Mesenchymal stem cell (in vitro differentiated cells and primary cell): ENCODE measurements at regions not wholly inside any gene's neighbourhood (a gene's known extent, or its start where the extent isn't known, plus 50 kb on each side); places are given as distances from the start of the nearest gene placed in this dataset.

Source experiments
- DNase-seq: peaks from one replicate; pipeline ENCODE4 v3.0.0-alpha.2; 2013
- H2AFZ ChIP-seq: one replicate; pipeline ENCODE4 v1.6.1; 2013; ENCODE audit warnings: low read depth, mild to moderate bottlenecking, control low read depth, inconsistent platforms, low read length, moderate library complexity
- H2AK5ac ChIP-seq: 2 replicates; pipeline ENCODE4 v1.6.1; 2013; ENCODE audit warnings: low read length, moderate library complexity, mild to moderate bottlenecking, inconsistent platforms; ENCODE audit not compliant: severe bottlenecking
- H2BK120ac ChIP-seq: one replicate; pipeline ENCODE4 v1.6.1; 2013; ENCODE audit warnings: low read depth, mild to moderate bottlenecking, inconsistent platforms, low read length, moderate library complexity
- H2BK12ac ChIP-seq, 2 experiments: one replicate each; pipeline ENCODE4 v1.6.1; 2013; ENCODE audit warnings: inconsistent platforms in 2 of 2, low read length in 2 of 2, mild to moderate bottlenecking in 2 of 2, moderate library complexity in 2 of 2, control low read depth in 1 of 2
- H2BK15ac ChIP-seq: one replicate; pipeline ENCODE4 v1.6.1; 2013; ENCODE audit warnings: mild to moderate bottlenecking, low read depth, inconsistent platforms; ENCODE audit not compliant: poor library complexity, severe bottlenecking
- H2BK5ac ChIP-seq: 2 replicates; pipeline ENCODE4 v1.6.1; 2013; ENCODE audit warnings: low read depth, mild to moderate bottlenecking, low read length, control low read depth, inconsistent platforms; ENCODE audit not compliant: poor library complexity, severe bottlenecking
- H3K14ac ChIP-seq, 2 experiments: one replicate each; pipeline ENCODE4 v1.6.1; 2013; ENCODE audit warnings: inconsistent platforms in 2 of 2, low read length in 2 of 2, control low read depth in 1 of 2, mild to moderate bottlenecking in 1 of 2, moderate library complexity in 1 of 2
- H3K18ac ChIP-seq, 2 experiments: one replicate each; pipeline ENCODE4 v1.6.1; 2013; ENCODE audit warnings: inconsistent platforms in 2 of 2, low read length in 2 of 2, control low read depth in 1 of 2, low read depth in 1 of 2, mild to moderate bottlenecking in 1 of 2
- H3K23ac ChIP-seq, 2 experiments: one replicate each; pipeline ENCODE4 v1.6.1; 2013; ENCODE audit warnings: inconsistent platforms in 2 of 2, low read length in 2 of 2, mild to moderate bottlenecking in 2 of 2, moderate library complexity in 2 of 2, control low read depth in 1 of 2
- H3K27ac ChIP-seq: 2 replicates; pipeline ENCODE4 v1.5.1; 2013; ENCODE audit warnings: mild to moderate bottlenecking, moderate library complexity, low read length, control low read depth, inconsistent platforms; ENCODE audit not compliant: poor library complexity, severe bottlenecking
- H3K27me3 ChIP-seq, 2 experiments: 2 replicates each; pipeline versions ENCODE4 v1.6.1 to v1.7.0; 2013; ENCODE audit warnings: low read length in 2 of 2, mild to moderate bottlenecking in 2 of 2, moderate library complexity in 2 of 2, control low read depth in 1 of 2, inconsistent platforms in 1 of 2; ENCODE audit not compliant: control insufficient read depth in 1 of 2, insufficient read depth in 1 of 2
- H3K36me3 ChIP-seq, 2 experiments: 2 replicates each; pipeline versions ENCODE4 v1.6.1 to v1.7.0; 2013; ENCODE audit warnings: low read length in 2 of 2, control low read depth in 1 of 2, inconsistent platforms in 1 of 2, low read depth in 1 of 2, mild to moderate bottlenecking in 1 of 2; ENCODE audit not compliant: insufficient read depth in 2 of 2, control insufficient read depth in 1 of 2
- H3K4ac ChIP-seq, 2 experiments: one replicate each; pipeline ENCODE4 v1.6.1; 2013; ENCODE audit warnings: inconsistent platforms in 2 of 2, low read length in 2 of 2, mild to moderate bottlenecking in 2 of 2, moderate library complexity in 2 of 2, control low read depth in 1 of 2, low read depth in 1 of 2
- H3K4me1 ChIP-seq: 2 replicates; pipeline ENCODE4 v1.6.1; 2013; ENCODE audit warnings: low read depth, low read length, control low read depth; ENCODE audit not compliant: control insufficient read depth, insufficient read depth
- H3K4me2 ChIP-seq: 2 replicates; pipeline ENCODE4 v1.6.1; 2013; ENCODE audit warnings: low read length, mild to moderate bottlenecking, inconsistent platforms; ENCODE audit not compliant: poor library complexity, severe bottlenecking
- H3K4me3 ChIP-seq, 2 experiments: 2 replicates each; pipeline versions ENCODE4 v1.5.1 to v1.7.0; 2013; ENCODE audit warnings: low read length in 2 of 2, mild to moderate bottlenecking in 2 of 2, control low read depth in 1 of 2, low read depth in 1 of 2; ENCODE audit not compliant: insufficient read depth in 1 of 2
- H3K79me1 ChIP-seq: replicated peaks from 2 replicates; pipeline ENCODE4 v1.6.1; 2013; ENCODE audit warnings: mild to moderate bottlenecking, control low read depth, low read length, inconsistent platforms; ENCODE audit not compliant: poor library complexity, severe bottlenecking
- H3K9ac ChIP-seq: 2 replicates; pipeline ENCODE4 v1.7.0; 2013; ENCODE audit warnings: mild to moderate bottlenecking, low read length, moderate library complexity
- H3K9me3 ChIP-seq: 2 replicates; pipeline ENCODE4 v1.7.0; 2013; ENCODE audit warnings: mild to moderate bottlenecking, low read length; ENCODE audit not compliant: control insufficient read depth
- H4K8ac ChIP-seq: one replicate; pipeline ENCODE4 v1.6.1; 2013; ENCODE audit warnings: inconsistent platforms, mild to moderate bottlenecking, low read length, moderate library complexity
- H4K91ac ChIP-seq: one replicate; pipeline ENCODE4 v1.6.1; 2013; ENCODE audit warnings: mild to moderate bottlenecking, low read length, inconsistent platforms
- WGBS: methylation state at CpG from one replicate; pipeline ENCODE4 v1.1.7; 2013; ENCODE audit warnings: mixed read lengths; 5-methylcytosine and 5-hydroxymethylcytosine counted together

DNA sequence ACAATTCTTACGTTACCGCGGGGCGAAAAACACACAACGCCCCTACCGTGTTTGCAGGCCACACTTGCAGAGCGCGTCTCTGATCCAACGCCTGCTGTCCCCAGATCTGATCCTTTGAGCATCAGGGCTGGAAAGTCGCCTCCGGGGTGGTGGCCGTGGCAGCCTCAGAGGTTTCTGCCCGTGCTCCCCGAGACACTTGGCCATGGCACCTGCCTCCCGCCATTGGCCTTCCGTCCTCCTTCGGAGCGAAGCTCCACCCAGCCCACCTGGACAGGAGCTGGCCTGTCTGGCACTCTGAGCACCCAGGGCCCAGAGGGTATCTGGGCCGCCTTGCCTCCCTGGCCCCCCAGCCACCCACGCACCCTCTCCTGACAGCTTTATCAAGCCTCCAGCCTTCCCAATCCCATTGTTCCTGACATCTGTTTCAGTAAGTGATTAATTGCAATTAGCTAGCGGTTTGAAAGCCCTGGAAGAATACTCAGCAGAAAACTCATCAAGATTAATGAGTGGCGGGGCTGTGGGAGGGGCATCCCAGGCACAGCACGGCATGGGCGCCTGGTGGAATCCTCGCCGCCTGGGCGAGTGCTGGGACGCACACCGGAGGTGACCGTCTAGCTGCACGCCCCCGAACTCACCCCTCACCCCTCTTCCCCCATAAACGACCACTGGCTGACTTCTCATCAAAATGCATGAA is 181.5 kb upstream of the GSE1 start:
- Histone ChIP-seq H3K4ac (no peak overlapping the region), H2AFZ (no peak overlapping the region), H3K79me1 (peaks cover 4% of the 10 kb centered on the region), H2BK12ac (no peak overlapping the region), H3K4me1 (peaks cover 2% of the 10 kb centered on the region), H3K9ac (no peak overlapping the region), H3K23ac (no peak overlapping the region), H2AK5ac (no peak overlapping the region), H3K27ac (no peak overlapping the region), H3K4me3 (no peak overlapping the region), H4K91ac (no peak overlapping the region), H4K8ac (no peak overlapping the region), H3K9me3 (no peaks in the 10 kb centered on the region), H3K4me2 (no peak overlapping the region), H3K18ac (no peak overlapping the region), H3K27me3 (no peaks in the 10 kb centered on the region), H3K36me3 (peaks cover 0 to 10% of the 10 kb centered on the region in 2 experiments), H2BK120ac (no peak overlapping the region), H2BK15ac (no peak overlapping the region), H3K14ac (no peak overlapping the region), H2BK5ac (no peak overlapping the region)
- no peak for DNase-seq
- WGBS: 90% methylated on average over 28 of the region's 33 CpGs

DNA sequence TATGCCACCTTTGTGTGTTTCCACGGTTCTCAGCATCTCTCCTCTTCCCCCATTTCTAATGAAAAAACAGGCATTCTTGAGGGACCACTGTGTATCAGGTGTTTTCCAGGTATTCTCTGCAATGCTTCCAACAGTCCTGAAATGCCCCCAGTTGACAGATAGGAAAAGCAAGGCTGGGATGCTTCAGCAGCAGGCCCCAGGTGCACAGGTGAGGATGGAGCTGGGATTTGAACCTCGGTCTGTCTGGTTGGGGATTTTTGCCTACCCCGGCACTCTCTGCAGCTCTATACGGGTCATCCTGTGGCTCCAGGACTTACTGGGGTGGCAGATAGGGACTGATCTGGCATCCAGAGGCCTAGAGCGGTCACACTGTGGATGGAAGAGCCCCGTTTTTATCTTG is 180.5 kb upstream of the GSE1 start:
- Histone ChIP-seq H2BK120ac (no peak overlapping the region), H2BK5ac (no peak overlapping the region), H3K4me3 (no peak overlapping the region), H3K36me3 (peaks cover 0 to 10% of the 10 kb centered on the region in 2 experiments), H4K8ac (no peak overlapping the region), H2BK15ac (no peak overlapping the region), H2AK5ac (no peak overlapping the region), H2AFZ (no peak overlapping the region), H3K4me2 (no peak overlapping the region), H3K4me1 (peaks cover 11% of the 10 kb centered on the region), H3K27ac (no peak overlapping the region), H3K4ac (no peak overlapping the region), H3K27me3 (peaks cover 0 to 2% of the 10 kb centered on the region in 2 experiments), H3K14ac (no peak overlapping the region), H3K23ac (no peak overlapping the region), H3K9me3 (no peaks in the 10 kb centered on the region), H2BK12ac (no peak overlapping the region), H3K9ac (no peak overlapping the region), H4K91ac (no peak overlapping the region), H3K18ac (no peak overlapping the region), H3K79me1 (peaks cover 4% of the 10 kb centered on the region)
- no peak for DNase-seq
- WGBS: 90% methylated on average over 6 of the region's 6 CpGs

GRCh38 chr16:85433477-85433876 is 179.6 kb upstream of the GSE1 start:
- Histone ChIP-seq H2BK12ac (no peak overlapping the region), H3K18ac (no peak overlapping the region), H3K14ac (no peak overlapping the region), H3K27ac (no peak overlapping the region), H2AFZ (no peak overlapping the region), H2BK120ac (no peak overlapping the region), H3K4me1 (peaks cover 12% of the 10 kb centered on the region), H3K4ac (no peak overlapping the region), H3K9ac (no peak overlapping the region), H3K27me3 (peaks cover 0 to 7% of the 10 kb centered on the region in 2 experiments), H2AK5ac (no peak overlapping the region), H3K79me1 (peaks cover 5% of the 10 kb centered on the region), H2BK15ac (no peak overlapping the region), H3K4me3 (no peak overlapping the region), H3K23ac (no peak overlapping the region), H3K4me2 (no peak overlapping the region), H4K91ac (no peak overlapping the region), H3K36me3 (peaks cover 0 to 14% of the 10 kb centered on the region in 2 experiments), H3K9me3 (no peaks in the 10 kb centered on the region), H4K8ac (no peak overlapping the region), H2BK5ac (no peak overlapping the region)
- DNase-seq: no peak
- 86% methylated on average over 1 of the region's 1 CpG for WGBS

DNA sequence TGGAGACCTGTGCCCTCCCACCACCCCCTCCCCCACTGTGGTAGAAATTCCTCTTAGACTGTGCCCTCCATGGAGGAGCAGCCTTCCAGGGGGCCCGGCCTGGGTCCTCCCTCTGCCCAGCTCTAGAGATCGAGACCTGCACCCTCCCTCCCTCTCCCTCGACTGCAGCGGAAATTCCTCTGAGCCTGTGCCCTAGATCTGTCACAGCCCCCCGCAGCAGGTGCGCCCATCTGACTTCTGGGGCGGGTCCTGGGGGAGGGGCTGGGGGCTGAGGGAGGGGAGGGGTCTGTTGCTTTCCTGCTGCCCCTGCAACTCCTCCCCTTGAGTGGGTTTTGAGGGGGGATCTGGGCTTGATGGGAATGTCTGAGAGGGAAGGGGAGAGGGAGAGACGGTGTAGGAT is 177.8 kb upstream of the GSE1 start:
- H3K4me2 ChIP-seq: no peak overlapping the region
- DNase-seq: no peak
- no peak overlapping the region for H2BK5ac ChIP-seq
- no peak overlapping the region for H3K27ac ChIP-seq
- peaks cover 0 to 22% of the 10 kb centered on the region in 2 experiments for H3K36me3 ChIP-seq
- no peak overlapping the region for H3K23ac ChIP-seq
- H3K4ac ChIP-seq: no peak overlapping the region
- H3K18ac ChIP-seq: no peak overlapping the region
- H2BK12ac ChIP-seq: no peak overlapping the region
- H3K9ac ChIP-seq: no peak overlapping the region
- WGBS: 79% methylated on average over 6 of the region's 8 CpGs
- no peak overlapping the region for H2BK15ac ChIP-seq
- H3K4me1 ChIP-seq: peaks cover 13% of the 10 kb centered on the region
- no peaks in the 10 kb centered on the region for H3K9me3 ChIP-seq
- H3K14ac ChIP-seq: no peak overlapping the region
- H3K4me3 ChIP-seq: no peak overlapping the region
- no peak overlapping the region for H2AK5ac ChIP-seq
- peaks cover 1% of the 10 kb centered on the region for H3K79me1 ChIP-seq
- no peak overlapping the region for H4K91ac ChIP-seq
- no peak overlapping the region for H4K8ac ChIP-seq
- H2AFZ ChIP-seq: no peak overlapping the region
- no peak overlapping the region for H2BK120ac ChIP-seq
- H3K27me3 ChIP-seq: peaks cover 0 to 7% of the 10 kb centered on the region in 2 experiments
